NCI-H510A (cell line): ENCODE measurements at regions not wholly inside any gene's neighbourhood (a gene's known extent, or its start where the extent isn't known, plus 50 kb on each side); places are given as distances from the start of the nearest gene placed in this dataset.
"Not testable (repeated sequence)": the region's sequence is repeated elsewhere in the genome, so short reads cannot be mapped to it uniquely, and the experiment has no call there.

ENCODE experiments used
- DNase-seq: peaks from one replicate; lab custom pipeline; 2025; lab: John Stamatoyannopoulos, UW

DNA sequence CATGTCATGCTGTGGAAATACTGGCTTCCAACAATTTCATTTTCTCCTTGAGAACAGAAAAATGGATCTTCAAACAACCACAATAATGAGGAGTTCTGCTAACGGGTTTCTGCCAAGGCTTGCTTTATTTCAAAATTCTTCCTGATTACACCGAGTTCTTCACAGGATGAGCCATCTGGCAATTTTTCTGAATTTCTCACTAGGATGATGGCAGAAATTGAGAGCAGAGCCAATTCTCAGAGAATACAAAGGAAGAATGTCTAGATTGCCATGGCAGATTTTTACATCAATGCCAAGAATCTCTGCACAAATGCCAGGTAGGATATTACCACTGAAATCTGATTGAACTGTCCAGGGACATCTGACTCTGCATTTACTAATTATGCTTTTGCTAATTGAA, 619.0 kb upstream of the CHRM3 start:
- no peak for DNase-seq

- DNase-seq, result no peak
Observed at GRCh38 chr1:238764779-238765178, 621.6 kb upstream of the CHRM3 start.

- no peak for DNase-seq
Observed at GRCh38 chr1:238753252-238753651, 633.1 kb upstream of the CHRM3 start.

DNA sequence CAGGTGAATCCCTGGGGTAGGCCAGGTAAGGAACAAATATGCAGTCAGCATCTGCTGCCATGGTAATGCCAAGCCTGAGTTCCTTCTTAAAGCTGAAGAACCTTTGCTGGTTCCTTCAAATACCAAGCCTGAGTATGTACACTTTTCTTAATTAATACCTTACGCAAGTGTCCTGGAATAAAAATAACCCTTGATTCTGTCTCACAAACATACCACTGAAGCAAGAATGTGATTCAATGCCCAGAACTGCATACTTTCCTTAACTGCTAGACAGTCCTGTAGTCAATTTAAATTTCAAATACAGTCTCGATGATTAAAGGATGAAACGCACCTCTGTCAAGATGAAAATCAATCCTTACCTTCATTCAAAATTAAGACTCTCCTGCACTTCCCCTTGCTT, 634.0 kb upstream of the CHRM3 start:
- no peak for DNase-seq

- no peak for DNase-seq
Observed at GRCh38 chr1:238745069-238745468, 641.3 kb upstream of the CHRM3 start.

GRCh38 chr1:238738892-238739291, 647.5 kb upstream of the CHRM3 start:
- DNase-seq, result no peak

GRCh38 chr1:238727670-238728069, 658.7 kb upstream of the CHRM3 start:
- no peak for DNase-seq

- no peak for DNase-seq
Observed at GRCh38 chr1:238722812-238723211, 663.6 kb upstream of the CHRM3 start.

- no peak for DNase-seq
Observed at GRCh38 chr1:238710697-238711096, 675.7 kb upstream of the CHRM3 start.

DNA sequence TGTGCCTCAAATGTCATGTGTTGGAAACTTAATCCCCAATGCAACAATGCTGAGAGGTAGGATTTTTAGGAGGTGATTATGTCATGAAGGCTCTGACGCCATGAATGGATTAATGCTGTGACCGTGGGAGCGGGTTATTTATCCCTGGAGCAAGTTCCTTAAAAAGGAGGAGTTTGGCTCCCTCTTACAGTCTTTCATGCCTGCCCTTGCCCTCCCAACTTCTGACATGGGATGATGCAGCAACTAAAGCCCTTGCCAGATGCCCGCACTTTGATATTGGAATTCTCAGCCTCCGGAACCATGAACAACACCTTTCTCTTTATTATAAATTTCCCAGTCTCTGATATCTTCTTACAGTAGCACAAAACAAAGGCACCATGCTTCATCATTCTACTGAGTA, 685.3 kb upstream of the CHRM3 start:
- no peak for DNase-seq

DNA sequence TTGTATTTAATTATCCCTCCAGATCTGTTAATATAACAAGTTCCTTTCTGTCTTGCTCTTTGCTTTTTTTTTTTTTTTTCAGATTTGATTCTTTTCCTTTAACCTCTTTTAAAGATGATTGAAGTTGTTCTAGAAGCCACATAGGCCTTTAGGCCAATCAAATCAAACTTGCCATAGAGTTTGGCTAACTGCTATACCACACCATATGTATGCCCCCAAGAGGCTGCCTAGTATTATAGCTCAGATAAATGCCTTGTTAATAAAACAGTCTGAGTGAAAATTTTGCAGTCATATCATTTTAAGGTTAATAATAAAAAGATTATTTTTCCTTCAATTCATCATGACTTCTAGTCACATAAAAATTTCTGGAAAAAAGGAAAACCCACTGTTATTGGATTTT, 696.0 kb upstream of the CHRM3 start:
- DNase-seq, result no peak

- DNase-seq, result not testable (repeated sequence)
Observed at GRCh38 chr1:238684576-238684975, 701.8 kb upstream of the CHRM3 start.

GRCh38 chr1:238681451-238681850, 704.9 kb upstream of the CHRM3 start:
- no peak for DNase-seq

DNA sequence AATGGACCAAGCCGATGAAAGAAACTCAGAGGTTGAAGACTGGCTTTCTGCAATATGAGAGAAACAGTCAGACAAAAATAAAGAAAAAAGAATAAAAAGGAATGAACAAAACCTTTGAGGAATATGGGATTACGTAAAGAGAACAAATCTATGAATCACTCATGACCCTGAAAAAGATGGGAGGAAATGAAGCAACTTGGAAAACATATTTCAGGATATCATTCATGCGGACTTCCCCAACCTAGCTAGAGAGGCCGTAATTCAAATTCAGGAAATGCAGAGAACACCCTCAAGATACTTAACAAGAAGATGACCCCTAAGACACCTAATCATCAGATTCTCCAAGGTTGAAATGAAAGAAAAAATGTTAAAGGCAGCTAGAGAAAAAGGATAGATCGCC, 705.3 kb upstream of the CHRM3 start:
- DNase-seq, result no peak

DNA sequence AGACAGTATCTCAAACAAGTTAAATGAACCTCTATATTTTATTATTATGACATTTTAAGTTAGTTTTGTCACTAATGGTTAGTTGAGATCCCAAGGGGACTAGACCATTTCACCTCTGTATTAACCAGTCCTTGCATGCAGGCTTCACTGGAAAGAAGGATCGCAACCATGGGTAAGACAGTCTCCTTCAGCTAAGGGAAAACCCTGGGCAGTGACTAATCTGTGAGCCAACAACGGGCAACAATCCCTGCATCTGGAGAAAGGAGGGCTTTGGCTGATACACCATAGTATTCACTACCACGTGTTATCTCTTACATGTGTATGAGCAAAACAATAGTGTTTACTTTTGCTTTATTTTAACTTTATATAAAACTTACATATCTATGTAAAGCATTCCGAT, 708.8 kb upstream of the CHRM3 start:
- no peak for DNase-seq

- DNase-seq, result no peak
Observed at GRCh38 chr1:238675221-238675620, 711.1 kb upstream of the CHRM3 start.

DNA sequence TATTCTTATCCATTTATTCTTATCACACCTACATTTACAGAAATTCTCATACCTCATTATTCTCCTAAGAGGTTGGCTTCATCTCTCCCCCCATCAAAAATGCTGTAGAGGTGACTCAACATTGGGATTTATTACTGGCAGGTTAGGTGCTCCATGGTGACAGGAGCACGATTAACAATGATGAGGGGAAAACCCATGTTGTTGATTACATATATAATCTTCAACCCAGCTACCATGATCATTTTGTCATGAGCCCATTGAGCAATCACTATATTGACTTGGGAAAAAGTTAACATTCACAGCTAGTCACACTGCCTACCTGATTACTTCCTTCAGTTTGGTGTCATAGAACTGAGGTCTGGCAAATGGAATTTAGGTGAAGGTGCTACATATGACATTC, 712.1 kb upstream of the CHRM3 start:
- no peak for DNase-seq

GRCh38 chr1:238673561-238673960, 712.8 kb upstream of the CHRM3 start:
- DNase-seq, result no peak

- DNase-seq, result no peak
Observed at GRCh38 chr1:238672806-238673205, 713.6 kb upstream of the CHRM3 start.

DNA sequence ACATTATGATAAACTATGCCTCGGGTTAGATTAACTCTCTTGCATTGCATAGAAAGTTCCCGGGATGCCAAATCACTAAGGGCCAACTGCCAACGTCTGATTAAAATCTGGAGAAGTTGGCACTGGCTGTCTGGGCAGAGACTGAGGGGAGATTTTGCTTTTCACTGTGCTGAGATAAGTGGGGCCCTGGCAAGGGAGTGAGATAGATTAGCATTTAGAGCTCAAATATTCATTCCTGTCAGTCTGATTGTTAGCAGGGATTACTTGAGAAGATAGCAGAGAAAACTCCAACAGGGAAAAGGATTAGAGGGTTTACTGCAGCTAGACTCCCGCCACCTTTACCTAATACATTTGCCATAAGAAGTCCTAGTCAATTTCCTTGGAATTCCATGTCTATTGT, 714.1 kb upstream of the CHRM3 start:
- DNase-seq, result no peak

DNA sequence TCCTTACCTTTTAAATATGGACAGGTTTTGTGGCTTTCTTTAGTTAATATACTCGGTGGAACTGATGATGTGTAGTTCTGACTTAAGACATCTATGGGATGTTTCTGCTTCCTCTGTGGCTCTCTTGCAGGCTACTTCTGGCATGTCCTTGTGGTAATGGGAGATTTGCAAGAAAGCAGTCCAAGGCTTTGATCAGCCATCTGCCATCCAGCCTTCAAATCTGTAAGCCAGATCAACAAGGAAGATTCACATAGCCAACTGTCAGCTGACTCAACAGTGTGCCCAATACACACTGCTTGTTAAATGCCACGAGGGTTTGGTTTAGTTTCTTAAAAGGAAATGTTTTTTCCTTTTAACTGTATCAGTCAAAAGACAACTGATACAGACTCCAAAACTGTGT, 722.2 kb upstream of the CHRM3 start:
- DNase-seq, result no peak

GRCh38 chr1:238660849-238661248, 725.5 kb upstream of the CHRM3 start:
- DNase-seq, result no peak

DNA sequence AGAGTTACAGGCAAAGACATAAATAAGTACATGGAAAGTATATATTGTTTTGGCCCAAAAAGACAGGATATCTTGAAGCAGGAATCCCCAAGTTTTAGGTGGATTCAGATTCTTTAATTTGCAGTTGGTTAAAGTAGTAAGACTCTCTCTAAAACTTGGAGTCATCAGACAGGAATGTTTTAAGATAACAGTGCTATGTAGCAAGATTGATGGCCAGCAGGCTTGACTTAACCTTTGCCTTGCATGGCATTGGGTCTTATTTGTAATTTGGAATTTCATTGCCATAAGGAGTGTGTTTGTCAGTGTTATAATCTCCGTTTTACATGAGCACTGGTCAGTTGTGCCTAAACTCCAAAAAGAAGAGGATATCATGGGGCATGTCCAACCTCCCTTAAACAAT, 727.6 kb upstream of the CHRM3 start:
- no peak for DNase-seq

DNA sequence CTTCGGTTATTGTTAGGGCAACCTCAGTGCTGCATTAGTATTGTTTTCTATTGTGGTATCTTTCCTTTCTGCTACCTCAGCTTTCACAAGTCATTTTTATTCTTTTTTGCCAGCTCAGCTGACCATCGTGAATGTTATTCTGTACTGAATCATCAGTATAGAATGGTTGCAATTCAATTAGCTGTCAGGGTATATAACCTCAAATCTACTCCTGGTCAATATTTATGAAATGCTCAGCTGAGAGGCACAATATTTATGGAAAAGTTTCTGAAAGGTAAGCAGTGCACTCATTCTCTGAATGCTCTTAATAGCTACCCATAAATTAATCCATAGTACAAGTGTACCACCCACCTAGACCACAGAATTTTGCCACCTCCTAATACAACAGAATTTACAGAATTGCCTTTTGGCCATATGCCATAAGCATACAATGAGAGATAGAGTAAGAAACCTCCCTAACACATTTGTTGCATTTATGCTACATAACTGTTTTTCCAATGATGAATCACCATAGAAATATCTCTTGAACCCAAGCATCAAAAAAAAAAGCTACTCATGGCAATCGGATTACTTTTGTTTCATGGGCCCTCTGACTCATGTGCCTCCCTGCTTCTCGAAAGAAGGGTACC, 732.6 kb upstream of the CHRM3 start:
- DNase-seq, result no peak
